ENCODE measurements at regions not wholly inside any gene's neighbourhood (a gene's known extent, or its start where the extent isn't known, plus 50 kb on each side); places are given as distances from the start of the nearest gene placed in this dataset.

GRCh38 chr16:85422632-85423550 lies 190.2 kb upstream of the GSE1 start (continued):
- TF ChIP-seq SNAPC4 (CRISPR knock-in tag; IDR thresholded peaks at IDR 0.05) (peak; percentile 92), ZSCAN5A (CRISPR knock-in tag; IDR thresholded peaks at IDR 0.05; ENCODE audit: borderline replicate concordance) (peak; percentile 41; the same call in 1 of the 2 replicates), ZNF460 (CRISPR knock-in tag; IDR thresholded peaks at IDR 0.05; ENCODE audit: borderline replicate concordance) (no peak; the same call in 1 of the 2 replicates), SRSF4 (IDR thresholded peaks at IDR 0.05; ENCODE audit: low read depth, low read length, poor library complexity, severe bottlenecking) (no peak), SNAI1 (CRISPR knock-in tag; IDR thresholded peaks at IDR 0.05; ENCODE audit: borderline replicate concordance) (peak; percentile 98), ZHX2 (IDR thresholded peaks at IDR 0.05; ENCODE audit: low read depth) (no peak), ZHX2 (CRISPR knock-in tag; IDR thresholded peaks at IDR 0.05; ENCODE audit: borderline replicate concordance) (no peak), SYNCRIP (IDR thresholded peaks at IDR 0.05; ENCODE audit: insufficient read depth, low read depth, low read length) (no peak), ZNF18 (CRISPR knock-in tag; IDR thresholded peaks at IDR 0.05; ENCODE audit: insufficient replicate concordance) (no peak), FIP1L1 (IDR thresholded peaks at IDR 0.05; ENCODE audit: borderline replicate concordance, insufficient read depth, low read depth, low read length) (no peak), WIZ (CRISPR knock-in tag; IDR thresholded peaks at IDR 0.05) (0 out of 2 replicates have a peak, but pooled peaks have one; percentile 79), ZBTB20 (CRISPR knock-in tag; IDR thresholded peaks at IDR 0.05; ENCODE audit: borderline replicate concordance, low read depth) (peak; percentile 92; the same call in 1 of the 2 replicates)
